ENCODE measurements at regions not wholly inside any gene's neighbourhood (a gene's known extent, or its start where the extent isn't known, plus 50 kb on each side); places are given as distances from the start of the nearest gene placed in this dataset.
"Not testable (repeated sequence)": the region's sequence is repeated elsewhere in the genome, so short reads cannot be mapped to it uniquely, and the experiment has no call there.

- no peak for DNase-seq
These were observed 733.7 kb upstream of the FRG1 start for GRCh38 chr4:189206953-189207352.

GRCh38 chr4:189207872-189208271 is 732.8 kb upstream of the FRG1 start:
- no peak for DNase-seq

- no peak for DNase-seq
These were observed 725.1 kb upstream of the FRG1 start for GRCh38 chr4:189215574-189215973.

- no peak for DNase-seq
These were observed 719.0 kb upstream of the FRG1 start for GRCh38 chr4:189221691-189222090.

- no peak for DNase-seq
These were observed 711.9 kb upstream of the FRG1 start for GRCh38 chr4:189228726-189229125.

- no peak for DNase-seq
These were observed 708.4 kb upstream of the FRG1 start for GRCh38 chr4:189232274-189232673.

- DNase-seq = not testable (repeated sequence)
These were observed 706.9 kb upstream of the FRG1 start for GRCh38 chr4:189233754-189234153.

GRCh38 chr4:189234948-189235347 is 705.7 kb upstream of the FRG1 start:
- not testable (repeated sequence) for DNase-seq

GRCh38 chr4:189235599-189235998 is 705.1 kb upstream of the FRG1 start:
- no peak for DNase-seq

- DNase-seq = not testable (repeated sequence)
These were observed 704.4 kb upstream of the FRG1 start for GRCh38 chr4:189236321-189236720.

GRCh38 chr4:189237340-189237739 is 703.3 kb upstream of the FRG1 start:
- no peak for DNase-seq

- DNase-seq = no peak
These were observed 685.0 kb upstream of the FRG1 start for GRCh38 chr4:189255636-189256035.

GRCh38 chr4:189261475-189261874 is 679.2 kb upstream of the FRG1 start:
- DNase-seq = no peak

- no peak for DNase-seq
These were observed 675.2 kb upstream of the FRG1 start for GRCh38 chr4:189265515-189265914.

- no peak for DNase-seq
These were observed 673.2 kb upstream of the FRG1 start for GRCh38 chr4:189267312-189267965.

GRCh38 chr4:189278597-189279165 is 662.0 kb upstream of the FRG1 start:
- no peak for DNase-seq

GRCh38 chr4:189279188-189279587 is 661.5 kb upstream of the FRG1 start:
- DNase-seq = no peak

GRCh38 chr4:189285377-189285776 is 655.3 kb upstream of the FRG1 start:
- DNase-seq = no peak

- no peak for DNase-seq
These were observed 648.7 kb upstream of the FRG1 start for GRCh38 chr4:189291939-189292338.

GRCh38 chr4:189293459-189293858 is 647.2 kb upstream of the FRG1 start:
- no peak for DNase-seq

- DNase-seq = no peak
These were observed 646.1 kb upstream of the FRG1 start for GRCh38 chr4:189294574-189294973.

GRCh38 chr4:189299706-189300105 is 641.0 kb upstream of the FRG1 start:
- DNase-seq = no peak

GRCh38 chr4:189301692-189302091 is 639.0 kb upstream of the FRG1 start:
- DNase-seq = no peak

GRCh38 chr4:189302719-189303118 is 638.0 kb upstream of the FRG1 start:
- no peak for DNase-seq

GRCh38 chr4:189304167-189304566 is 636.5 kb upstream of the FRG1 start:
- no peak for DNase-seq
